Esophagus (tissue), 2 donors: ENCODE measurements at regions not wholly inside any gene's neighbourhood (a gene's known extent, or its start where the extent isn't known, plus 50 kb on each side); places are given as distances from the start of the nearest gene placed in this dataset.

Source experiments
- H3K27ac ChIP-seq, 2 donors: one replicate each; pipeline ENCODE4 v1.5.1; 2013; ENCODE audit warnings: low read depth in 2 of 2, mild to moderate bottlenecking in 2 of 2, inconsistent platforms in 1 of 2, low read length in 1 of 2, moderate library complexity in 1 of 2
- H3K27me3 ChIP-seq, 2 donors: one replicate each; pipeline ENCODE4 v1.6.1; 2013; ENCODE audit warnings: low read length in 2 of 2, control low read depth in 1 of 2, mild to moderate bottlenecking in 1 of 2; ENCODE audit not compliant: insufficient read depth in 2 of 2, control insufficient read depth in 1 of 2
- H3K36me3 ChIP-seq, 2 donors: one replicate each; pipeline ENCODE4 v1.6.1; 2013; ENCODE audit warnings: low read length in 1 of 2; ENCODE audit not compliant: control insufficient read depth in 2 of 2, insufficient read depth in 2 of 2
- H3K4me1 ChIP-seq, 2 donors: one replicate each; pipeline ENCODE4 v1.6.1; 2013; ENCODE audit warnings: low read length in 1 of 2; ENCODE audit not compliant: control insufficient read depth in 2 of 2, insufficient read depth in 2 of 2
- H3K4me3 ChIP-seq, 2 donors: one replicate each; pipeline ENCODE4 v1.5.1; 2013; ENCODE audit warnings: low read length in 2 of 2, mild to moderate bottlenecking in 2 of 2, low read depth in 1 of 2, moderate library complexity in 1 of 2
- H3K9me3 ChIP-seq, 2 donors: one replicate each; pipeline ENCODE4 v1.6.1; 2013; ENCODE audit warnings: mild to moderate bottlenecking in 2 of 2, low read depth in 1 of 2, low read length in 1 of 2, moderate library complexity in 1 of 2; ENCODE audit not compliant: control insufficient read depth in 2 of 2, insufficient read depth in 1 of 2
- WGBS, 2 donors: extraction: QIAGEN DNeasy Blood & Tissue Kit; methylation state at CpG; one replicate each; pipeline ENCODE4 v1.1.7; 2013; 5-methylcytosine and 5-hydroxymethylcytosine counted together
- donor health status: healthy with polysubstance abuse.
- donor health status: Bipolar disorder and iron deficiency.

- Histone ChIP-seq H3K4me3 (no peak overlapping the region), H3K9me3 (peaks cover 0 to 5% of the 10 kb centered on the region in 2 donors), H3K27me3 (no peaks in the 10 kb centered on the region), H3K36me3 (no peaks in the 10 kb centered on the region), H3K27ac (no peak overlapping the region), H3K4me1 (no peaks in the 10 kb centered on the region)
- WGBS, 2 donors = 63 to 65% methylated on average over 45 of the region's 45 CpGs
Measured at GRCh38 chr14:104473649-104474494, 105.7 kb upstream of the C14orf180 start.

GRCh38 chr14:104474495-104475213 lies 104.9 kb upstream of the C14orf180 start:
- Histone ChIP-seq H3K36me3 (no peaks in the 10 kb centered on the region), H3K4me1 (no peaks in the 10 kb centered on the region), H3K4me3 (no peak overlapping the region), H3K27me3 (no peaks in the 10 kb centered on the region), H3K27ac (no peak overlapping the region), H3K9me3 (peaks cover 0 to 5% of the 10 kb centered on the region in 2 donors)
- 71 to 76% methylated on average over 18 of the region's 18 CpGs for WGBS, 2 donors

DNA sequence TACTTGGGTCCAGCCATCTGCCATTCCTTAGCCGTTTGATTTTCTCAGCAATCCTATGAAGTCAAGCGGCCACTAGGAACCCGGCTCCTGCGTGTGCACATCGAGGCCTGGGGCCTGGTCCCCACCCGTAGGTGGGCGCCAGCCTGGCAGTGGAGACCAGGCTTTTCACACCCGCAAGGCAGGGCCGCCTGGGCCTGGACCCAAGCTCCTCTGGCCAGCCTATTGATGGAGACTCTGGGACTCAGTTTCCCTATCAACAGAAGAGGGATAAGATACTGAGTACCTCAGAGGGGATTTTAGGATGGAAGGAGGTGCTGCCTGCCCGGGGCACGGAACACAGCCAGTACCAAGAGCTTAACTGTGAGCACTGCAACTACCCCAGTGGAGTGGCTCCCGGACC lies 104.3 kb upstream of the C14orf180 start:
- Histone ChIP-seq H3K4me3 (no peak overlapping the region), H3K27ac (no peak overlapping the region), H3K9me3 (peaks cover under 1 to 5% of the 10 kb centered on the region in 2 donors), H3K27me3 (no peaks in the 10 kb centered on the region), H3K4me1 (no peaks in the 10 kb centered on the region), H3K36me3 (no peaks in the 10 kb centered on the region)
- 81 to 84% methylated on average over 12 of the region's 12 CpGs for WGBS, 2 donors

- H3K36me3 ChIP-seq = no peaks in the 10 kb centered on the region
- 91 to 97% methylated on average over 9 to 10 of the region's 10 CpGs for WGBS, 2 donors
- H3K27ac ChIP-seq = no peak overlapping the region
- no peaks in the 10 kb centered on the region for H3K4me1 ChIP-seq
- no peaks in the 10 kb centered on the region for H3K27me3 ChIP-seq
- peaks cover 5 to 6% of the 10 kb centered on the region in 2 donors for H3K9me3 ChIP-seq
- H3K4me3 ChIP-seq = no peak overlapping the region
Measured at GRCh38 chr14:104475802-104476201, 103.8 kb upstream of the C14orf180 start.

DNA sequence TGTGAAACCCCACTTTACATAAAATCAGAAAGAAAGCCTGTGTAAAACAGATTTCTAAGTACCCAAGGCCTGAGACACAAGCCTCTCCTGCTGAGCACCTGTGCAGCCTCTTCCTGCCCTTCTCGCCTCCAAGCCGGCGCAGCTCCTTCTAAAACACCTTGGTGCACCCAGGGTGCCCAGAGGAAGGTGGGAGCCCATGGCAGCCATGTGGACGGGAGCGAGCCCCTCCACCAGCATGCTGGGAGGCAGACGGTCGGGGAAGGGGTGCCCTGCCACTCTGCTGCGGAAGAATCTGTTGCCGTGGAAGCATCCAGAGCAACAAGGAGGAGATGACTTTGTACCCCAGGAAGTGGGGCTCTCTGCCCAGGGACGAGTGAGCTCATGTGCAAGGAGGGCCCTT lies 103.1 kb upstream of the C14orf180 start:
- H3K36me3 ChIP-seq = no peaks in the 10 kb centered on the region
- no peaks in the 10 kb centered on the region for H3K27me3 ChIP-seq

DNA sequence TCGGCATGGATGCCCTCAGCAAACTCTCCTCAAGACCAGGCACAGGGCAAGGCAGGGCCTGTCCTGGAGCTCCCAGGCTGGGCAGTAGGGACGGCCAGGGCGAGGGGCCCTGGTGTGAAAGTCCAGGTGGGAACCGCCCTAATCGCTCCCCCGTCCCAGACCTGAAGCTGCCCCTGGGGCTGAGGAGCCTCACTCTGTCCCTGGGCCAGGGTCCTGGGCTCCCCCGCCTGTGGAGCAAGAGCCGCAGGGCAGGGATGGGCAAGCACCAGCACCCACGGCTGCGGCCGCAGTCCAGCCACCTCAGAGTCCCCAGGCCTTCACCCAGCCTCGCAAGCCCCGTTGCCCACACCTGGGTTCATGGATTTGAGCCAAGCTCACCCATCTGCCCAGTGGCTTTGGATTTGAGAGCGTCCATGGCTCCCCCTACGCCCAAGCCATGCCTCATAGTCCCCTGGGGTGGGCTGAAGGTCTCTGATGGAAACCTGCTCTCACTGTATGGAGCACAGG lies 102.4 kb upstream of the C14orf180 start:
- 85 to 91% methylated on average over 14 to 15 of the region's 15 CpGs for WGBS, 2 donors
- no peaks in the 10 kb centered on the region for H3K27me3 ChIP-seq

More for the DNA sequence above, 103.1 kb upstream of the C14orf180 start:
- Histone ChIP-seq H3K4me3 (no peak overlapping the region), H3K9me3 (peaks cover 5 to 9% of the 10 kb centered on the region in 2 donors), H3K27ac (no peak overlapping the region), H3K4me1 (no peaks in the 10 kb centered on the region)
- 81 to 85% methylated on average over 10 of the region's 10 CpGs for whole genome bisulfite sequencing, 2 donors

DNA sequence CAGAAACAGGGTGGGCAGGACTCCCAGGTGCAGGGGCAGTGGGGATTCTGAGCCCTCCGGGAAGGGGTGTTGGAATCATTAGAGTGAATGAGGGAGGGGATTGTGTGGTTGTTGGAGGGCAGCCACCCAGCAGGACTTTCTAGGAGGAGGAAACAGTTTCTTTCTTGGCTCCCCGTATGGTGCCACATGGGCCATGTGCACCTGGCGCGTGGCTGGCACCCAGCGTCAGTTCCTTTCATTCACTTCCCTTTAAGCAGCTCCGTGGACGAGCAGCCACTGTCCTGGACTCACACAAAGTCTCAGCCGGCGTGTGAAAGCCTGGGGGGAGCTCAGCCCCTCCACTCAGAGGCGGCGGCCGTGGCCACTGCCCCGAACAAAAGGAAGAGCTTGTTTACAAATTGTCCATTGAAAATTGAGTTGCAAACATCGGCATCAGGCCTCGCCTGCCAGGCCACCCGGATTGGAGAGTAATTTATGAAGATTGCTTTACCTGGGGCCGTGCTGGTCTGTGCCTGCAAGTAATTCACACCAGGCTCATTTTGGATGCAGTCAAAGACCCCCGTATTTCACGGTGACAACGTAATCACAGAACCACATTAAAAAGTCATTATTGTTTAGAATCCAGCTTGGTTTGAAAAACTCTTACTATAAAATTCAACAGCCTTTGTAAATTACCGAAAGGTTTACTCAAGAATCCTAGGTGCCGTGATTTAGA lies 101.7 kb upstream of the C14orf180 start:
- Histone ChIP-seq H3K36me3 (no peaks in the 10 kb centered on the region), H3K27me3 (no peaks in the 10 kb centered on the region), H3K9me3 (peaks cover 4 to 9% of the 10 kb centered on the region in 2 donors), H3K4me3 (no peak overlapping the region), H3K4me1 (no peaks in the 10 kb centered on the region), H3K27ac (no peak overlapping the region)
- 50 to 58% methylated on average over 22 of the region's 22 CpGs for WGBS, 2 donors

More for the DNA sequence above, 102.4 kb upstream of the C14orf180 start:
- Histone ChIP-seq H3K4me3 (no peak overlapping the region), H3K27ac (no peak overlapping the region), H3K36me3 (no peaks in the 10 kb centered on the region), H3K4me1 (no peaks in the 10 kb centered on the region), H3K9me3 (peaks cover 5 to 9% of the 10 kb centered on the region in 2 donors)

DNA sequence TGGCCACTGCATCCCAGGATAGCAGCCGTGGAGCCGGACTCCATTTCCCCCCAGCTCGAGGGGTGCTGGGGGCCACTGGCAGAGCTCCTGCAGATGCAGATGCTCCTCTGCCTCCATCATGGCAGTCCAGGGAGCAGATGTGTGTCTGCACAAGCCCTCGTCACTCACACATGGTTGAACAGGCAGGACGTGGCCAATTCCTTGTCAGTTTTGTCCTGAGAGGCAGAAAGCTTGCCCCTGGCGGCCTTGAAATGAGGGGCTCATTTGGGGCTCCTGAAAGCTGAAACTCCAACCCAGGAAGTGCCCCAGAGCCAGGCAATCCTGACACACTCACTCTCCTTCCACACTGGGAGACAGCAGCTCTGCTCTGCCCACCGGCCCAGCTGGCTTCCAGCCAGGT lies 100.9 kb upstream of the C14orf180 start:
- no peaks in the 10 kb centered on the region for H3K4me1 ChIP-seq
- no peaks in the 10 kb centered on the region for H3K27me3 ChIP-seq
- no peaks in the 10 kb centered on the region for H3K36me3 ChIP-seq
- peaks cover 0 to 9% of the 10 kb centered on the region in 2 donors for H3K9me3 ChIP-seq
- WGBS, 2 donors = 60 to 73% methylated on average over 7 of the region's 7 CpGs
- no peak overlapping the region for H3K27ac ChIP-seq
- H3K4me3 ChIP-seq = no peak overlapping the region

- H3K36me3 ChIP-seq = no peaks in the 10 kb centered on the region
- H3K27ac ChIP-seq = no peak overlapping the region
- 82 to 86% methylated on average over 10 of the region's 10 CpGs for WGBS, 2 donors
- no peaks in the 10 kb centered on the region for H3K27me3 ChIP-seq
- H3K4me3 ChIP-seq = no peak overlapping the region
- no peaks in the 10 kb centered on the region for H3K4me1 ChIP-seq
- H3K9me3 ChIP-seq = peaks cover 0 to 9% of the 10 kb centered on the region in 2 donors
Measured at GRCh38 chr14:104479901-104480300, 99.7 kb upstream of the C14orf180 start.
